ENCODE measurements at regions not wholly inside any gene's neighbourhood (a gene's known extent, or its start where the extent isn't known, plus 50 kb on each side); places are given as distances from the start of the nearest gene placed in this dataset.

DNA sequence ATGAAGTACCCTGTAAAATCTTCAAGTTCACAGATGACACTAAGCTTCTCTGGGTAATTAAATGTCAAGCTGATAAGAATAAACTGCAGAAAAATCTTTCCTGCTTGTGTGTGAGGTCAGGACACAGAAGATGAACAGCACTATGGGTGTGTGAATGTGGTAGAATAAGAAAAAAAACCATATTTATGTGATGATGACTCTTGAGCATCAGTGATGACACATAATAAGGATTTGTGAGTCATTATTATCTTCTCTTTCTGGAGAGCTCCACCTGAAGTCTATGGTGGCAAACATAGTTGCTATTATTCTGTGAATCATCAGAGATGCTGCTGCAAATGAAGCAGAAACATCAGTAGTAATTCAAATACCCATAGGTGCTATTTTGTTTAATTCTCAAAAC, 422.4 kb downstream of the DIPK2A start:
- DNase-seq: no peak

DNA sequence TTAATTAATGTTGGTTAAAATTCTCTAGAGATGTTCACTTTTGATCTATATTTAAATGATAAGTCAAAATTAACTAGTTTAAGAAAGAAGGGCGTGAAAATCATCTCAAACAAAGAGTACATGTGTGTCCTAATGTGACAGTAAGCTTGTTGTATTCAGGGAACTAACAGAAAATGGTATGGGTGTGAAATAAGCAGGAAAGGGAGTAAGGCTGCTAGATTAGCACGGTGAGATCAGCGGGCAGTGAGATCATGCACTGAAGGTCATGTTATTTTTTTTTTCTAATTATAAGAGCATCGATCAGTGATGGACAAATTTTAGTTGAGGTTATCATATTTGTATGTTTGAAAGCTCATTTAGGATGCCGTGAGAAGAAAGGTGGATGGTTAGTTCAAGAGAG, 430.8 kb downstream of the DIPK2A start:
- DNase-seq: no peak

DNA sequence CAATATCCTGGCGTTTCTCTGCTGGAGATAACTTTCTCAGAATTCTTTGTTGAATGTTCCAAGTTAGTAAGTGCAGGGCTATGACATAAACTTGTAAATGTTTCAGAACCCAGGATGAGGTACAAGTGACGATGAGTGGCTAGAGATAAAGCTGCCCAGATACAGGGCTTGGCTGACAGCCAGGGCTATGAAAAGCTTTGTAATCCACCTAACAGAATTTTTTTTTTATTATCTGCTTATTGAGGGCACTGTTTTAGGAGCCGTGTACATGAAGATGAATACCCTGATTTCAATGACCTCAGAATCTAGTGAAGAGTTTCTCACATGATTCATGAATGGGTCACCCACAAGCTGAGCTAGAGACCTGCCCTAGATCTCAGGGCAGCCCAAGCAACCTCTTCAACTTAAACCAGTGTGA, 431.4 kb downstream of the DIPK2A start:
- no peak for DNase-seq

DNA sequence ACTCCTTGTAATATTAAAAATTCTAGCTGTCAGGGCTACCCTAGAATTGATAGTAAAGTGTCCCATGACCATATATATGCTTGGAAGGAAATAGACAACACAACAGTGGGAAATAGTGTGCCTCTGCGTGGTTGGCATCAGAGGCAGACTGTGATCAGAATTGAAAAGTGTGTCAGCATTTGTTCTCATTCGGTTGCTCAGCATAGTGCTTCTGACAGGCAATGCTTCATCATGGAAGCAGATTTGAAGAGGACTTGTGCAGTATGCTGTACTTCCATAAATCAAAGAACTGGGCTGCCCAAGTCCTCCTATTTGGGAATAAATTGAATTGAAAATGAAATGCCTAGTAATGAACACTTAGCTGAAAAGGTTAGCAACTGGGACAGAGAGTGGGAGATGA, 435.7 kb downstream of the DIPK2A start:
- DNase-seq: no peak

DNA sequence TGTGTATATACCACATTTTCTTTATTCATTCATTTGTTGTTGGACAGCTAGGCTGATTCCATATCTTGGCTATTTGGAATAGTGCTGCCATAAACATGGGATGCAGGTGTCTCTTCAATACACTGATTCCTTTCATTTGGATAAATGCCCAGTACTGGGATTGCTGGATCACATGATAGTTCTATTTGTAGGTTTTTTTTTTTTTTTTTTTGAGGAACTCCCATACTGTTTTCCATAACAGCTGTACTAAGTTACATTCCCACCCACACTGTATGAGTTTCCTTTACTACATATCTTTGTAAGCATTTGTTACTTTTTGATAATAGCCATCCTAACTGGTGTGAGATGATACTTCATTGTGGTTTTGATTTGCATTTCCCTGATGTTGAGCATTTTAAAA, 437.7 kb downstream of the DIPK2A start:
- no peak for DNase-seq

DNA sequence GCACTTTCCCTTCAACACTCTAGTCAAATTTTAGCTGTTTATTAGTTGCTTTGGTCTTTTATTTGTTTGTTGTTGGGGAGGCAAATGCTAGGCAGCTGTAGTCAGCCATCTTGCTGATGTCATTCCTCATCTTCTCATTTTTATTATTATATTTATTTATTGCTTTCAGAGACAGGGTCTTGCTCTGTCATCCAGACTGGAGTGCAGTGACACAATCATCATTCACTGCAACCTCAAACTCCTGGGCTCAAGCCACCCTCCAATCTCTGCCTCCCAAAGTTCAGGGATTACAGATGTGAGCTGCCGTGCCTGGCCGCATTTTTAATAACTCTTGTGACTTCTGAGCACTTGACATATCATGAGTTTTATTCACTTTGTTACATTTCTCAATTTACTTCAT, 441.4 kb downstream of the DIPK2A start:
- no peak for DNase-seq

DNA sequence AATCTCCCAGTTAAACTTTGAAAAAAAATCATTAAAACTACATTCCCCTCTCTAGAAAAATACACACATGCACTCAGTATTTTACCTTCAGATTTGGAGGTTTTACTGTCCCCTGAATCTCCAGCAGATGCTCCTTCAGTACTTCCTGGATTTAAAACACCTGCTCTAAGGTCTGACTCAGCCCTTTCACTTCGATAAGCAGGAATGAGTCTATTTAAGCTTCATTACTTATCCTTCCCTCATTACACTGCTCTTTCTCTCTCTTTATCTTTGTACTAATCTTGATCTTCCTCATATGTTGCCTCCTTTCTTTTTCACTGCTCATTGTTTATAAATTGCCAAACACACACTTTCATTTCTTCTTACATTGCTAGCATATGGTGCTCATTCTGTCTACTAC, 443.9 kb downstream of the DIPK2A start:
- DNase-seq: no peak

DNA sequence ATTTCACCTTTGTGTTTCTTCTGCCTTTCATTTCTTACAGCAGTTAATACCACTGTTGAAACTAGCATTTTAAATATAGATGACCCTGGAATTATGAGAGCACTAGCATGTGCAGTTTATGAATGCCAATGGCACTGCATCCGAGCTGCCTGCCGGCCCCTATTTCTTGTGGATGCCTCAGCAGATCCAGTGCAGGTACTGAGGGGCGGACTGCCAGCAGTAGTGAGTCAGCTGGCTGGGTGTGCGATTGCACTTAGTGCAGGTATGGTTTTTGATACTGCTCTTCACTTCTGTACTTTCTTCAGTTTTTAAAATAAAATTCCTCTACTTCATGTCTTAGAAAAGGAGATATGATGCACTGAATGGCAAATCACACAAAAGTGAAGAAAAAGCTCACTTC, 453.0 kb downstream of the DIPK2A start:
- no peak for DNase-seq

DNA sequence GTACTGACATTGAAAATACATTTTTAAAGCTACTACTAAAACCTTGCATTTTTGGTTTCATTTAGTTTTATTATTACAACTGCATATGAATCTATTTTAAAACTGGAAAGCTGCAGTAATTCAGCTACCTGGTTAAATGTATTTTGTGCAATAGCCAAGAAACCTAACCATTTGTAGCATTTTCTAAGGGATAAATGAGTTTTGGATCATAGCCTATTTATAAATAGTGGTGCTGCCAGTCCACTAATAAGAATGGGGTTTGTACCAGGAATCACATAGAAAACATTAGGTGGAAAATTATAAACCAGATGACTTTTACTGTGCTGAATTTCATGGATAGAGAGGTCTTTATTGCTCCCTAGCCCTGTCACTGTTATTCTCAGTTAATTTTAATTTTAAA, 454.7 kb downstream of the DIPK2A start:
- DNase-seq: no peak

DNA sequence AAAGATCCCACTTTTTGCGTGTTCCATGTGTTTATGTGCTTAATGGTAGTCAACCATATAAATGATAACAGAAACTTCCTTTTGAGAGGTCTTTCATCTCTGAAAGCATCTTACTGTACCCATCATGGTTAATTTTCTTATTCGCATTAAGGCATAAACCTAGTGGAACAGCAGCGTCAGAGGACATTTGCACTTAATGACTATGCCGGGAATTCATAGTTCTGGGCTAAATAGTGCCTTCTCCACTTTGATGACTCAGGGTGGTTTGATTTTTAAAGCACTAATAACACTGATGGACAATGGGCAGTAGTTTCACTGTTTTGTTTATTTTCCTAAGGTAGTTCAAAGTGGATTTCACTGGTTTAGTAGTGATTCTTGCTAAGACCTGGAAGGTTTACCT, 455.3 kb downstream of the DIPK2A start:
- DNase-seq: no peak

DNA sequence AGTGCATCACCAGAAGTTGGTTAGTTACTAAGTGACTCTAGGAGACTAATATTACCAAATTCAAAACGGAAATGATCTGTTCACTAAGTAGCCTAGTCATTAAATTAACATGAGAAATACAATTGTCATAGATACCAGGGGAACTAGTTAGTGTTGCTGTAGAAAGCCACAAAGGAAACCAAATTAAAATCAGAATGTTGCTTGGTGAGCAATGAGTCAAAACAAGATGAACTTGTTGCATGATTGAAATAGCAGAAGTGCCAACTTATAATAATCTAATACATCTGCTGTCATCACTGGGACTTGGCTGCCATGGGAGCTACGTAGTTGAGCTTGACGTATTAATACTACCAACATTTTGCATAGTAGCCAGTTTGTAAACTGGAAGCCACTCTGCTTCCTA, 458.1 kb downstream of the DIPK2A start:
- peak; percentile 28 for DNase-seq

DNA sequence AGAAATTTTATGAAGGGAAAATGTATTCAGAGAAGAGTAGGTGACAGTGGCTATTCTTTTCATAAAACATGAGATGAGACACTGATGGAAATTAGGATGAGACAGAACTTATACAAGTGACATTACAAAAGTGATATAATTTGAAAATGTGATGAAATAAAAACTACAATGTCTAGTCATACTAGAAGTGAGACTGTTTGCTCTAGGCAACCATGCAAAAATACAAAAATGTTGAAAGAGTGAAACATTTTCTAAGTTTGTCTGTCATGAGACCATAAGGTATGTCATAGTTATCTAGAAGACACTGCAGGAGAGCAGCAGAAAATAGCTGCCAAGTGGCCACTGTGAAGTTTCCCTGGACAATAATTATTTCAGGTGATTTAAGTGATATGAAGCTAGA, 459.5 kb downstream of the DIPK2A start:
- peak; percentile 0 for DNase-seq

DNA sequence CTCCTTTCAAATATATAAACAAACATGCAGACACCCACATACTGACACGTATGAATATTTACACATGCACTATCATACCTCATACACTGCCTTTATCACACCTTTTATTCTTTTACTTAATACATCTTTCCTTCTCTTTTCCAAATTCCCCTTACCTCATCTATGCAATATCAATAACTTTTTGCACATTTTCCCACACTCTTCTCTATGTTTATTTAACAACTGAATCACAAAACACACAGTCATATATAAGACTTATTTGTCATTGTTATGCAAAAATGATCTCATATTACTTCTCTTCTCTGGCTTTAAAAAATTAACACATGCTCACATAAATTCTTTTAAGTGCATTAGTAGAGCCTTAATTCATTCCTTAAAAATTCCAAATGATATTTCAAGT, 461.4 kb downstream of the DIPK2A start:
- DNase-seq: no peak

DNA sequence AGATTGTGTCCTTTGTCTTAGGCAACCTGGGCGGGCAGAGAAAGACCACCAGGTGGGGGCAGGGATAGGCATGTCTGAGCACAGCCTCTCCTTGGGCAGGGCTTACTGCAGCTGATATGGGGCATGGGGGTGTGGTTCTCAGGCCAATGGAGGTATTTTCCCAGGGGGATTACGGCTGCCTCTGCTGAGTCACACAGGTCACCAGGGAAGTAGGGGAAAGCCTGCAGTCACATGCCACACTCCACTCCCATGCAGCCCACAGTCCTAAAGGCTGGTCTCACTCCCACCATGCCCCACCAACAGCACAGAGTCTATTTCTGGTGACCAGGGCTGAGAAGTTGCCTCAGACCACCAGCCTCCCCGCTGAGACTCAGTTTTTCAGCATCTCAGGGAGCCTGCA, 466.4 kb downstream of the DIPK2A start:
- DNase-seq: no peak

DNA sequence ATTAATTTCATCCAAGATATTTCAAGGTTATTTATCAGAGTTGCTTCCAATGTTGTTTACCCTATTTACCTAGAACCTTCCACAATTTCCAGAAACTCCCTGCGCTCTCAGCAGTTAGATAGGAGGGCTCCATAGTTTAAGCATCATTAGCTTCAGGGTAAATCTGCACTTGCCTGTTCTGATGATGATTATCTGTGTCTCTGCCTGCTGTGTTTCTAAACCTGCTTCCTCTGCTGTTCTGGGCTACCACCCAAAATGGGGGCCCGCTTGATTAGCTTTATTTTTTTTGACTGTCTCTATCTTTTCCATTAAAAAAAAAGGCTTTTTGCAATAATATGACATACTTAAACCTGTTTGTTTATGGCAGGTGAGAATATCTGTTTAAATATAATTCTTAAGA, 472.4 kb downstream of the DIPK2A start:
- DNase-seq: no peak

DNA sequence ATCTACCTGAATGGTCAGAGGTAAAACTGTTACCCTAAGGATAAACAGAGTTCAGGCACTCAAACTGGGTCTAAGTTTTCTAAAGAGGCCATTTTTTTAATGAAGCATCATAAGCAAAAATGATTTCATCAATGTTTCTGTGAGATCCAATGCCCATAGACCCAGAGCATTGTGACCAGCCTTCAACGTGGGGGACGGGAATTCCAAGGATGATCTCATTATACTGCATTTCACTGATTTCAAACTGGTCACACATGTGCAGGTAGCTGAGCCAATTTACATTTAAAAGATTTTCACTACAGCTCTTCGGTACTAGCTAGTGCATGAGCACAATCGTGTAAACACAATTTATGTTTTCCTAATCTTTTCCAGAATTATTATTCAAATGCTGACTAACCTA, 472.9 kb downstream of the DIPK2A start:
- DNase-seq: no peak

DNA sequence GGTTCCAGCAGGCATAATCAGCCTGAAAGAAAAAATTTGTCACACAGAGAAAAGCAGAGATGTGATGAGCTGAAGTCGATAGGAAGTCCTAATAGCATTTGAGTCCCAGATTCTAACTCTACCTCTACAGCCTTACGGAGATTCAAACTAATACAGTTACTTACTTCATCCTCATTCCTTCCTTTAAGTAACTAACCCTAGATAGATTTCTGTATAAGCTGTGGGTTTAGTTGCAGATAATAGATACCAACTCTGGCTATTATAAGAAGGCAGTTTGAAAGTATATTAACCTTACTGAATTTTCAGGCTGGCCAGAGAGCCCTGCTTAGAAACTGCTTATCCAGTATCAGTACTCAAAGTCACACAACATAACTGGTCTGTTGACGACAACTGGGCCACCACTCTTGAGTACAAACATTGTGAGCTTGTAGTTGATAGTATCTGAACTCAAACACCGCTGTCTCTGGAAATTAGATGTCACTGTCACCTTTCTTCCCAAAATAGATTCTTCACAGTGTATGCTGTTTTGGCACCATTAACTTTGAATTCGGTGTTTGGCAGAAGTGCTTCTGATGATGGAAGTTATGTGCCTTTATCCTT, 484.3 kb downstream of the DIPK2A start:
- DNase-seq: no peak

DNA sequence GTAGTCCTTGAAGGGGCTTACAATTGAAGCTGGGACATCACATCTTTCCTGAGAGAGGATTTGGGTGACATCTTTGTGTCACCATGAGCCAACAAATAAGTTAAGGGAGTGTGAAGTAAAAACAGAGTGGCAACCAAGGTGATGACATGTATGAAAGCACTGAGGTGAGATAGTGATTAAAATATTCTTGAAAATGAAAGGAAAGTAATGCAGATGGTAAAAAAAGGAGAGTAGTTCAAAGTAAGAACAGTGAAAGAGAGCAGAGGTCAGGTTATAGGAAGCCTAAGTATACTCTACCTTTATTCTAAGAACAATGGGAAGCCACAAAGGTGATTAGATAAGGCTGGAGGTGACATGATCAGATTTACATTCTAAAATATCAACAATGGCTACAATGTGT, 486.1 kb downstream of the DIPK2A start:
- no peak for DNase-seq

DNA sequence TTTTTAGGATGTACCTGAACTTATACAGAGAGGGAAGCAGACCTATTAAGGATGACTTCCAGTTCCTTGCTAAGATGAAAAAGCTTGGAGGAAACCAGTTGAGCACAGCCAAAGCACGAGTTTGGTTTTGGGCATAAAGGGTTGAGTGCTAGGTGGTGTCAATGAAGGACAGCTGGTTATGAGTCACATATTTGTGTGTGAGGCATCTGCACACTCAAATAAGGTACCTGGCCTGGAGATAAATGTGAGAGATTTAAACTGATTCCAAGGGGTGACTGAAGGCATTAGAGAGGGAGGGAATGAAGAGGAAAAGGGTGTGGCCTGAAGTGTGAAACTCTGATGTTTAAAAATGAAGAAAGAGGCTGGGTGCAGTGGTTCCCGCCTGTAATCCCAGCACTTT, 486.7 kb downstream of the DIPK2A start:
- DNase-seq: no peak

DNA sequence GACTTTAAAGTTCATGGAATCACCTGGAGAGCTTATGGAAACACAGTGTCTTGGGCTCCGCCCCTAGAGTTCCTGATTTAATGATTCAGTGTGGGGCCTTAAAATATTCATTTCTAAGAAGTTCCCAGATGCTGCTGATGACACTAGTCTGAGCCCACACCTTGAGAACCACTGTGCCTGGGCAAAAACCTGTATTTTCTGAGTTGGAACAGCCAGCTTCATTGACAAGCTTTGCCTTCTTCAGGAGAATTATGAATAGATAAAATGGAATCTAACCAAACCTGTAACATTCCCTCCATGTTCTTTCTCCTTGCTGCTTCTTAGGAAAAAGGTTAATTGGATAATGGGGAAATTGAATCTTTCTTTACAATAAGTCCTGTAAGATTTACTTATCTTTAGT, 490.7 kb downstream of the DIPK2A start:
- DNase-seq: no peak

DNA sequence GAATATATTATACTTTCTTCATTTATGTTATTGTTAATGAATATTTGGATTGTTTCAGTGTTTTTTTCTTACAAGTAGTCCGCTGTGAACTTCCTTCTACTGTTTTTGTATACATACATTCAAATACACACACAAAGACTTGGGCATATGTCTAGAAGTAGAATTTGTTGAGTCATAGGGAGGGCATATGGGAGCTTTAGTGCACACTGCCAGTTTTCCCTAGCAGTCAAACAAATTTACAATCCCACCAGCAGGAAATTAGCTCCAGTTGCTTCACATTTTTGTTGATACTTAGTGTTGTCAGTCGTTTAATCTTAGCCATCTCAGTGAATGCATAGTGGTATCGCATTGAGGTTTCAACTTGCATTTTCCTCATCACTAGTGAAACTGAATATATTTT, 492.3 kb downstream of the DIPK2A start:
- no peak for DNase-seq

DNA sequence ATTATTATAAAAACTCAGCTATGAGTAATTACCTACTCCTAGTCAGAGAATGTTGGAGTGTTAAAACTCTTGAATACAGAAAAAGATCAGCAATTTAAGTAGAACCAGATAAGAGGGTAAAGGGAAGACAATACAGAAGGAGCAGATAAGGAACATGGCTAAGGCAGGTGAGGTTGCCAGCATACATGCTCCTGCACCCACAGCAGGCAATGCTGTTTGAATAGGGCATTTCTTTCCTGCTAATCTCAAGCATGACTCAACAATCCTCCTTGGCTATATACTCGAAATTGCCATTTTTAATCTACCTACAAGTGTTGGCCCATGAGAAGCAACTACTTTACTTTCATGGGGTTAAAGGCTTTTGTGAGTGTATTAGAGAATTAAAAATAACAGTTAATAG, 494.5 kb downstream of the DIPK2A start:
- no peak for DNase-seq

DNA sequence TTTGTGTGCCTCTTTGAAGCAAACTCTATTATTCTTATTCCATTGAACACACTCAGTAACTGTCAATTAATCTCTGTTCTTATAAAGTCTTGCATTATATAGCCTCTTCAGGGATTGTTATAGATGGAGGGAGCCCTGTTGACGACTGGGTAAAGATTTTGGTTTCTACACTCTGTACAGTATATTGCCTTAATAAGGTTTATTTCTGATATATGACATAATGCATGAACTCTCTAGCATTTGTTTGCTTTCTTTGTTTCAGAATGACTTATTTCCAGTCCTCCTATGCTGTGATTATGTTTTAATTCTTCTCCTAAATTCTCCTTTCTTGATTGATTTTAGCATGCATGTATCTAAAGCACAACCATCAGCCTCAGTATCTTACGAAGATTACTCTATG, 494.9 kb downstream of the DIPK2A start:
- DNase-seq: no peak

DNA sequence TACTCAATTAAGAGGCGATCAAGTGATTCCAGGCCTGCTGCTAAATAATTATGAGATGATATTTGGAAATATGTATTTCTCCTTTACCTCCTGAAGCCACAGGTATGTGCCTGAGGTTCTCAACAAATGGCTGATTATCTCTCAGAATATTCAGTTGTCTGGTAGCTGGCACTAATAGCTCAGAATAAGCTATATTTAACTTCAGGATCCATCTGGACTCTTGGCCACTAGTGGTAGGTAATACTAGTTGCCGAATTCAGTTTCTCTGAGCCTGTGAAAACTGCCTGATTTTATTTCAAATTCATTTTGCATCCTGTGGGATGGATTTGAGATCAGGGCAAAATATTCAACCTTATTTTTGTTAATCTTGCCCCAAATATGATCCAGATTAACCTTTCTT, 499.0 kb downstream of the DIPK2A start:
- no peak for DNase-seq

DNA sequence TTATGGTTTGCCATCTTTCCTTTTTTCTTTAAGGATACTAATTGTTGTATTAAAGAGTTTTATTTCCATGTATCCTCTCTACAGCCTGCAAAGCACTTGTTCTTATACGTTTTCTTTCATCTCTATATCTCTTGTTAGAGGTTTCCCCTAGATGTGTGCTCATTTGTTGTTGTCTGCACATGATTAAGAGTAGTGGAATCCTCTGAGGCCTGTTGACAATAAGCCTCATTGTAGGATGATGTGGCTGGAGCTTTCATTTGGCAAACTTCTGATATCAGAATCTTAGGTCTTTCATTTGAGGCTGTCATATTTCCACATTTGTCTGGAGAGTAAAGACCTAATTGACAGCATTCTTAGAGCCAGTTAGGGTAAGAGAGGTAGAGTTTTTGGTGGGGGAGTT, 506.0 kb downstream of the DIPK2A start:
- DNase-seq: no peak

DNA sequence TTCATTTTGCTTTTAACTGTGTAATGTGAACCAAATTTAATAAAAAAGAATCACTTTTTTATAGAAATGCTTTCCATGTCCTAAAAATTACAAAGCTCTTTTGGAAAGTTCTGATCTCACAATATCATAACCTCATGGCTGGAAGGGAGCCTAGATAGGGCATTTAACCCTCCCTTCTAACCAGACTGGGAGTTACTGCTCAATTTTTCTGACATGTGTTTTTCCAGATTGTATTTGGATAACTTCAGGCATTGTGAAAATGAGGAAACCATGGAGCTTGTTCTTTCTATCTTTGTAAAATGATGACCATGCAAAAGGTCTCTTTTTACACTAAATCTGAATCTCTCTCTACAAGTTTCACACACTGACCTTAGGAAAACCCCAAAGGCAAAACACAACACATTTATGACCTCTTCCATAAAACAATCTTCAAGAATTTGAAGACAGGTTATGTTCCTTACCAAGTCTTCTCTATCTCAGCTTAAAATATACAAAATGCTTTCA, 508.8 kb downstream of the DIPK2A start:
- DNase-seq: no peak
